ENCODE measurements at regions not wholly inside any gene's neighbourhood (a gene's known extent, or its start where the extent isn't known, plus 50 kb on each side); places are given as distances from the start of the nearest gene placed in this dataset.

DNA sequence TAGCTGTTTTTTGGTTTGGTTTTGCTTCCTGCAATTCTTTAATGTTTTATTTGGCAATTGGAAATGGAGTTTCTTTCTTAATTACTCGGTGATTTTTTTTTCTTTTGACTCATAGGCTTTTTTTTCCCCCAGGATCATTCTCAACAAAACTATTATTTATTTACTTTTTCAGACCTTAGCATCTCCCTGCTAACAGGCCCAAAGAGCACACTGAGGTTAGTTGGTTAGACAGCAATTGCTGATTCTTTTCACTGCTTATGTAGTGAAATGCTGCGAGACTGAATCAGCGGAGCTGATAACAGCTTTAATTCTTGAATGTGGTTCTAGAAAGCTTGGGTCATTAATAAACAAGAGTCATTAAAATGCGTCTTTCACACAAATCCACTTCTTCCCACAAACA lies 79.1 kb upstream of the ZFP64 start:
- ChIA-PET CTCF (interaction anchor here (1.4 to 2.4 kb wide), 3 partner anchors 8 to 42 kb away, joined by 3 to 9 read pairs (median 3); no protein-coding TSS in a partner anchor), POLR2A (no interaction called here)
- TF ChIP-seq, protein P1, sequence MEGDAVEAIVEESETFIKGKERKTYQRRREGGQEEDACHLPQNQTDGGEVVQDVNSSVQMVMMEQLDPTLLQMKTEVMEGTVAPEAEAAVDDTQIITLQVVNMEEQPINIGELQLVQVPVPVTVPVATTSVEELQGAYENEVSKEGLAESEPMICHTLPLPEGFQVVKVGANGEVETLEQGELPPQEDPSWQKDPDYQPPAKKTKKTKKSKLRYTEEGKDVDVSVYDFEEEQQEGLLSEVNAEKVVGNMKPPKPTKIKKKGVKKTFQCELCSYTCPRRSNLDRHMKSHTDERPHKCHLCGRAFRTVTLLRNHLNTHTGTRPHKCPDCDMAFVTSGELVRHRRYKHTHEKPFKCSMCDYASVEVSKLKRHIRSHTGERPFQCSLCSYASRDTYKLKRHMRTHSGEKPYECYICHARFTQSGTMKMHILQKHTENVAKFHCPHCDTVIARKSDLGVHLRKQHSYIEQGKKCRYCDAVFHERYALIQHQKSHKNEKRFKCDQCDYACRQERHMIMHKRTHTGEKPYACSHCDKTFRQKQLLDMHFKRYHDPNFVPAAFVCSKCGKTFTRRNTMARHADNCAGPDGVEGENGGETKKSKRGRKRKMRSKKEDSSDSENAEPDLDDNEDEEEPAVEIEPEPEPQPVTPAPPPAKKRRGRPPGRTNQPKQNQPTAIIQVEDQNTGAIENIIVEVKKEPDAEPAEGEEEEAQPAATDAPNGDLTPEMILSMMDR (IDR thresholded peaks at IDR 0.05; ENCODE audit: insufficient read depth, low read length, missing control alignments): no peak
- H3K4me3 ChIP-seq (ENCODE audit: low read depth, low read length): no peak overlapping the region
- no peak for DNase-seq (ENCODE audit: low read depth, low spot score)

DNA sequence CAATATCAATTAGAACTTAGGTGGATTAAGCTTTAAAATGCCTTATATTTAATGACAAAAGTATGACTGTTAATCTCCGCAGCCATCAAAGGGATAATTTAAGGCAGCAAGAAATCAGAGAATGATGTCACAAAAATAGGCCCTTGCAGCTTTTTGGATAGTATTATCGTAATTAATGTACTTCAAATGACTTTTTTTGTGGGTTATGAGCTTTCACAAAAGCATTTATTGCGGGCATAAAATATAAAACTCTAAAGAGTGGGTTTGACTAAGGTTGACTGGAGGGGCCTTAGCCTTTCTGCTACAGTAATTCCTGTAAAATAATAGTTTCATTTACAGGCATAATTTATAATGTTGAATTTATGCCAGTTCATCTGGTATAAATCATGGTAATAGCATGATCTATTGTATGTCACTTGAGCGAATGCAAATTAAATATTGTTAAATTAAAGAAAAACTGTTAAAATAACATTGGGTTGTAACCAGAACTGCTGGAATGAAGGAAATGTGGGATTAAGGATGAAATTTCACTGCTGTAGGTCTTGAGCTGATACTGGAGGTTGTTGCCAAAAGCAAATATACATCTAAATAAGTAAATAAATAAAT lies 78.5 kb upstream of the ZFP64 start:
- no peak for DNase-seq (ENCODE audit: low read depth, low spot score)
- TF ChIP-seq, protein P1 (IDR thresholded peaks at IDR 0.05; ENCODE audit: insufficient read depth, low read length, missing control alignments): no peak
- CTCF ChIA-PET: interaction anchor here (1.1 to 2.4 kb wide), 4 partner anchors 9 to 42 kb away, joined by 3 to 9 read pairs (median 3); no protein-coding TSS in a partner anchor
- H3K4me3 ChIP-seq (ENCODE audit: low read depth, low read length): no peak overlapping the region
- POLR2A ChIA-PET: no interaction called here

DNA sequence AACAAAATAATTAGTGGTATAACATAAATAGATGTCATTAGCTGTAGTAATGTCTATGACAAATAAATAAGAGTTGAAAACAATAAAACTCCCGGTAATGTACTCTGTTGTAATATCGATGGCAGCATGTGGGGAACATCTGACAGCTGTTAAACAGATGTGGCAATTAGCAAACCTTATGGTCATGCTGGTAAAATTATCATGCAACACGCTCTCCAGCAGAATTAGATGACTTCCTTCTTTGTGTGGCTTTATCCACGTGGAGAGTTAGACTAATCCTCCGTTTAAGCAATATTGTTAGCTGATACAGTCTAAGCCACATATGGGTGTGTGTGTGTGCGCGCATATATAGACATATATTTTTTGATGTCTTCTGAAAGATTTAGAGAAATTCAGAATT lies 77.7 kb upstream of the ZFP64 start:
- POLR2A ChIA-PET: no interaction called here

DNA sequence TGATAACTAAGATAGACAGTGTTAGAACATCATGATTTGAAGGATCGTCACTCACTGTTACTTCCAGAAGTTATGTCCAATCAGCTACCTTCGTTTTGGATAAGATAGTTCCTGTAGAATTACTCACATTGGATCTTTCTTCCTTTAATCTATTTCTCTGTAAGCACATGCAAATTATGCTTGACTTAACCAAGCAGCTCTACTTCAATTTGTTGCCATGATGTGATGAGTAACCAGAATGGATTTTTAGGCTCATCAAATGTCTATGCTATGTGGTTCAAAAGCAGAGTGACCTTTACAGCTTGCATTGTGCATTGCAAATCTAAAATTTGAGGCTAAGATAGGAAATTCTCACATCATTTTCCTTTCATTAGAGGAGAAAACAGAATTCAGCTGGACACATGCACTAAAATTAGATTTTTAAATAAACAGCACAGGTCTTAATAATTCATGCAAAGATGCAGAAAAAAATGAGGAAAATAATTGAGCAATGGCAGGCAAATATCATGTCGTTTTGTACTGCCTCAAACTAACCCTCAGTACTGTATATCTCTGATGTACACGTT lies 76.7 kb upstream of the ZFP64 start:
- no peak overlapping the region for H3K4me3 ChIP-seq (ENCODE audit: low read depth, low read length)
- peak; percentile 12 for DNase-seq (ENCODE audit: low read depth, low spot score)
- POLR2A ChIA-PET: no interaction called here
- TF ChIP-seq, protein P1 (IDR thresholded peaks at IDR 0.05; ENCODE audit: insufficient read depth, low read length, missing control alignments): no peak
- CTCF ChIA-PET: no interaction called here

More for the DNA sequence above, 77.7 kb upstream of the ZFP64 start:
- TF ChIP-seq, protein P1 (IDR thresholded peaks at IDR 0.05; ENCODE audit: insufficient read depth, low read length, missing control alignments): no peak
- CTCF ChIA-PET: interaction anchor here (1.1 to 2.4 kb wide), 4 partner anchors 9 to 43 kb away, joined by 3 to 9 read pairs (median 3); no protein-coding TSS in a partner anchor
- H3K4me3 ChIP-seq (ENCODE audit: low read depth, low read length): no peak overlapping the region
- DNase-seq (ENCODE audit: low read depth, low spot score): no peak

DNA sequence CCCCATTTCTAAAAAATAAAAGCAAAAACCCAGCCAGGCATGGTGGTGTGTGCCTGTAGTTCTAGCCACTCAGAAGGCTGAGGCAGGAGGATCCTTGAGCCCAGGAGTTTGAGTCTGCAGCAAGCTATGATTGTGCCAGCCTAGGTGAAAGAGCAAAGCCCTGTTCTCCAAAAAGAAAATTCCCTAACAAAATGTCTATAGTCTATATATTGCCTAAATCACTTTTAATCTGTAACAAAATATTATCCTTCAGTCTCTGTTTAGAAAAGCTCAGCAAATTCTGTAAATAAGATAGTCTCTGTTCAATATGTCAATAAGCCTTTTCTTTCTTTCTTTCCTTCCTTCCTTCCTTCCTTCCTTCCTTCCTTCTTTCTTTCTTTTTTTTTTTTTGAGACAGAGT lies 75.8 kb upstream of the ZFP64 start:
- CTCF ChIA-PET: no interaction called here
- H3K4me3 ChIP-seq (ENCODE audit: low read depth, low read length): no peak overlapping the region

DNA sequence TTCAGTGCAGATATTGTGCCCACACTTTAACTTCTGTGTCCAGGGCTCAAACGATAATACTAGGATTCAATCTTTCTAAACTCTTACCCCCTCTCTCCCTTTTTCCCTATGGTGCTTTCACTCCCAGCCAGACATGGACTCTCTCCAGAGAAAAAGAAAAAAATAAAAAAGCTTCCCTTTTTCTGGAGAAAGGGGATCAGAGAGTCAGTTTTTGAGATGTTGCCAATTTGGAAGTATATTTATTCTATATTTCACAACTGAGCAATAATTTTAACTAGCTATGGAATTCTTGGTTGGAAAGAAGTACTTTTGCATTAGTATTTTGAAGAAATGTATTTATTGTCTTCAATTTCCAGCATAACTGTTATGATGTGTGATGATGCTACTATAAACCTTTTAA lies 72.2 kb upstream of the ZFP64 start:
- ChIA-PET POLR2A (no interaction called here), CTCF (no interaction called here)
- TF ChIP-seq, protein P1 (IDR thresholded peaks at IDR 0.05; ENCODE audit: insufficient read depth, low read length, missing control alignments): no peak
- no peak for DNase-seq (ENCODE audit: low read depth, low spot score)
- H3K4me3 ChIP-seq (ENCODE audit: low read depth, low read length): no peak overlapping the region

More for the DNA sequence above, 75.8 kb upstream of the ZFP64 start:
- POLR2A ChIA-PET: no interaction called here
- no peak for DNase-seq (ENCODE audit: low read depth, low spot score)
- TF ChIP-seq, protein P1 (IDR thresholded peaks at IDR 0.05; ENCODE audit: insufficient read depth, low read length, missing control alignments): no peak
